Trophoblast cell (in vitro differentiated cells and primary cell): ENCODE measurements at regions not wholly inside any gene's neighbourhood (a gene's known extent, or its start where the extent isn't known, plus 50 kb on each side); places are given as distances from the start of the nearest gene placed in this dataset.

Experiments used
- DNase-seq, 2 donors: peaks; one replicate each; pipeline ENCODE4 v3.0.0-alpha.2; 2016
- H2AFZ ChIP-seq: 2 replicates; pipeline ENCODE4 v1.6.1; 2013; ENCODE audit warnings: low read length, moderate library complexity, mild to moderate bottlenecking; ENCODE audit not compliant: insufficient read depth, poor library complexity
- H2AK5ac ChIP-seq: 2 replicates; pipeline ENCODE4 v1.6.1; 2013; ENCODE audit warnings: mild to moderate bottlenecking, low read length
- H2BK120ac ChIP-seq: 2 replicates; pipeline ENCODE4 v1.6.1; 2013; ENCODE audit warnings: low read length, mild to moderate bottlenecking, moderate library complexity; ENCODE audit not compliant: insufficient read depth, poor library complexity
- H2BK12ac ChIP-seq: 2 replicates; pipeline ENCODE4 v1.6.1; 2013; ENCODE audit warnings: mild to moderate bottlenecking, low read length, moderate library complexity
- H2BK5ac ChIP-seq: 2 replicates; pipeline ENCODE4 v1.6.1; 2013; ENCODE audit warnings: low read length, low read depth, moderate library complexity, mild to moderate bottlenecking; ENCODE audit not compliant: poor library complexity
- H3K14ac ChIP-seq: 2 replicates; pipeline ENCODE4 v1.6.1; 2013; ENCODE audit warnings: mild to moderate bottlenecking, low read length
- H3K18ac ChIP-seq: 2 replicates; pipeline ENCODE4 v1.6.1; 2013; ENCODE audit warnings: mild to moderate bottlenecking, low read length
- H3K23ac ChIP-seq: 2 replicates; pipeline ENCODE4 v1.6.1; 2013; ENCODE audit warnings: low read length
- H3K27ac ChIP-seq: 2 replicates; pipeline ENCODE4 v1.5.1; 2013; ENCODE audit warnings: low read depth, mild to moderate bottlenecking, inconsistent platforms, low read length, moderate library complexity
- H3K27me3 ChIP-seq: 2 replicates; pipeline ENCODE4 v1.6.1; 2013; ENCODE audit warnings: inconsistent platforms, mild to moderate bottlenecking, low read length, moderate library complexity; ENCODE audit not compliant: insufficient read depth
- H3K36me3 ChIP-seq, 2 experiments: 1 replicate in 1 of 2; 2 replicates in 1 of 2; pipeline ENCODE4 v1.6.1; 2013; ENCODE audit warnings: low read length in 2 of 2, mild to moderate bottlenecking in 2 of 2, moderate library complexity in 1 of 2; ENCODE audit not compliant: insufficient read depth in 2 of 2, control insufficient read depth in 1 of 2
- H3K4ac ChIP-seq: 2 replicates; pipeline ENCODE4 v1.6.1; 2013; ENCODE audit warnings: low read depth, mild to moderate bottlenecking, low read length, moderate library complexity
- H3K4me1 ChIP-seq, 2 experiments: 1 replicate in 1 of 2; 2 replicates in 1 of 2; pipeline ENCODE4 v1.6.1; 2013; ENCODE audit warnings: low read length in 2 of 2, mild to moderate bottlenecking in 2 of 2, moderate library complexity in 1 of 2; ENCODE audit not compliant: insufficient read depth in 2 of 2, control insufficient read depth in 1 of 2
- H3K4me2 ChIP-seq: 2 replicates; pipeline ENCODE4 v1.6.1; 2013; ENCODE audit warnings: inconsistent platforms, mild to moderate bottlenecking, low read length, moderate library complexity
- H3K4me3 ChIP-seq: 2 replicates; pipeline ENCODE4 v1.5.1; 2013; ENCODE audit warnings: mild to moderate bottlenecking, low read depth, low read length, inconsistent platforms
- H3K79me1 ChIP-seq: one replicate; pipeline ENCODE4 v1.6.1; 2013; ENCODE audit warnings: low read length
- H3K79me2 ChIP-seq: 2 replicates; pipeline ENCODE4 v1.6.1; 2013; ENCODE audit warnings: low read length, mild to moderate bottlenecking; ENCODE audit not compliant: control insufficient read depth, insufficient read depth, poor library complexity
- H3K9ac ChIP-seq: 2 replicates; pipeline ENCODE4 v1.6.1; 2013; ENCODE audit warnings: mild to moderate bottlenecking, low read length
- H3K9me3 ChIP-seq: 2 replicates; pipeline ENCODE4 v1.6.1; 2013; ENCODE audit warnings: low read depth, mild to moderate bottlenecking, control low read depth, inconsistent platforms, low read length; ENCODE audit not compliant: insufficient read depth
- H4K12ac ChIP-seq: 2 replicates; pipeline ENCODE4 v1.6.1; 2013; ENCODE audit warnings: low read depth, mild to moderate bottlenecking, low read length, moderate library complexity
- H4K8ac ChIP-seq: 2 replicates; pipeline ENCODE4 v1.6.1; 2013; ENCODE audit warnings: low read depth, mild to moderate bottlenecking, low read length, moderate library complexity
- H4K91ac ChIP-seq: one replicate; pipeline ENCODE4 v1.6.1; 2013; ENCODE audit warnings: low read depth, mild to moderate bottlenecking, low read length, moderate library complexity
- WGBS: extraction: QIAGEN DNeasy Blood & Tissue Kit; methylation state at CpG from one replicate; pipeline ENCODE4 v1.1.7; 2013; ENCODE audit warnings: missing lambda C conversion rate; ENCODE audit not compliant: insufficient read length, insufficient coverage; ENCODE audit errors: extremely low coverage; 5-methylcytosine and 5-hydroxymethylcytosine counted together

GRCh38 chr1:81619156-81619555 lies 181.6 kb upstream of the ADGRL2 start:
- Histone ChIP-seq H3K18ac (no peak overlapping the region), H2AK5ac (no peak overlapping the region), H3K9ac (no peak overlapping the region), H3K27me3 (no peaks in the 10 kb centered on the region), H3K9me3 (no peaks in the 10 kb centered on the region), H4K91ac (no peak overlapping the region), H3K4ac (no peak overlapping the region), H3K79me1 (no peaks in the 10 kb centered on the region), H4K12ac (no peak overlapping the region), H3K4me3 (no peak overlapping the region), H3K79me2 (no peaks in the 10 kb centered on the region), H3K4me1 (peaks cover 0 to 7% of the 10 kb centered on the region in 2 experiments), H3K36me3 (no peaks in the 10 kb centered on the region), H4K8ac (no peak overlapping the region), H3K27ac (no peak overlapping the region), H2AFZ (no peak overlapping the region), H2BK5ac (no peak overlapping the region), H2BK12ac (no peak overlapping the region), H3K23ac (no peak overlapping the region), H3K4me2 (no peak overlapping the region), H2BK120ac (no peak overlapping the region), H3K14ac (no peak overlapping the region)
- DNase-seq = no peak
- WGBS = no CpG with 5 or more reads among the region's 3 CpGs

GRCh38 chr1:81618376-81618775 lies 182.4 kb upstream of the ADGRL2 start:
- Histone ChIP-seq H3K23ac (no peak overlapping the region), H3K4me3 (no peak overlapping the region), H3K36me3 (no peaks in the 10 kb centered on the region), H3K14ac (no peak overlapping the region), H3K27ac (no peak overlapping the region), H3K9ac (no peak overlapping the region), H3K9me3 (no peaks in the 10 kb centered on the region), H2AK5ac (no peak overlapping the region), H4K8ac (no peak overlapping the region), H4K12ac (no peak overlapping the region), H3K4me2 (no peak overlapping the region), H2BK5ac (no peak overlapping the region), H3K79me1 (no peaks in the 10 kb centered on the region), H4K91ac (no peak overlapping the region), H2BK120ac (no peak overlapping the region), H2BK12ac (no peak overlapping the region), H3K18ac (no peak overlapping the region), H3K4me1 (peaks cover 0 to 7% of the 10 kb centered on the region in 2 experiments), H3K79me2 (no peaks in the 10 kb centered on the region), H3K4ac (no peak overlapping the region), H2AFZ (no peak overlapping the region), H3K27me3 (no peaks in the 10 kb centered on the region)
- DNase-seq = no peak

GRCh38 chr1:81617308-81617967 lies 183.3 kb upstream of the ADGRL2 start:
- no peaks in the 10 kb centered on the region for H3K9me3 ChIP-seq
- H3K23ac ChIP-seq = no peak overlapping the region
- H3K36me3 ChIP-seq = no peaks in the 10 kb centered on the region
- no peaks in the 10 kb centered on the region for H3K79me1 ChIP-seq
- H2AK5ac ChIP-seq = no peak overlapping the region
- no peak overlapping the region for H4K91ac ChIP-seq
- DNase-seq = peak in 1 of 2 donors; percentile 10
- no CpG with 5 or more reads among the region's 9 CpGs for WGBS
- H3K4me3 ChIP-seq = no peak overlapping the region
- H3K27ac ChIP-seq = no peak overlapping the region
- H2BK12ac ChIP-seq = no peak overlapping the region
- H3K79me2 ChIP-seq = no peaks in the 10 kb centered on the region
- no peaks in the 10 kb centered on the region for H3K27me3 ChIP-seq
- H3K14ac ChIP-seq = no peak overlapping the region
- no peak overlapping the region for H2BK120ac ChIP-seq
- H4K8ac ChIP-seq = no peak overlapping the region
- no peak overlapping the region for H3K18ac ChIP-seq
- no peak overlapping the region for H3K4ac ChIP-seq
- no peak overlapping the region for H3K9ac ChIP-seq
- H3K4me1 ChIP-seq = peaks cover 0 to 7% of the 10 kb centered on the region in 2 experiments
- H2BK5ac ChIP-seq = no peak overlapping the region
- no peak overlapping the region for H3K4me2 ChIP-seq
- no peak overlapping the region for H2AFZ ChIP-seq
- no peak overlapping the region for H4K12ac ChIP-seq

GRCh38 chr1:81613803-81614202 lies 186.9 kb upstream of the ADGRL2 start:
- no peak overlapping the region for H3K4me2 ChIP-seq
- no peaks in the 10 kb centered on the region for H3K79me2 ChIP-seq
- DNase-seq = no peak
- H2AK5ac ChIP-seq = no peak overlapping the region
- H3K27ac ChIP-seq = no peak overlapping the region
- no peak overlapping the region for H3K23ac ChIP-seq
- H4K12ac ChIP-seq = no peak overlapping the region
- H2BK120ac ChIP-seq = no peak overlapping the region
- H3K14ac ChIP-seq = no peak overlapping the region
- H3K27me3 ChIP-seq = no peaks in the 10 kb centered on the region
- H4K8ac ChIP-seq = no peak overlapping the region
- no CpG with 5 or more reads among the region's 3 CpGs for WGBS
- peaks cover 0 to 3% of the 10 kb centered on the region in 2 experiments for H3K4me1 ChIP-seq
- H2BK12ac ChIP-seq = no peak overlapping the region
- H3K4ac ChIP-seq = no peak overlapping the region
- no peaks in the 10 kb centered on the region for H3K9me3 ChIP-seq
- no peaks in the 10 kb centered on the region for H3K36me3 ChIP-seq
- no peak overlapping the region for H3K18ac ChIP-seq
- H3K4me3 ChIP-seq = no peak overlapping the region
- no peak overlapping the region for H2AFZ ChIP-seq
- H3K9ac ChIP-seq = no peak overlapping the region
- no peak overlapping the region for H2BK5ac ChIP-seq
- H4K91ac ChIP-seq = no peak overlapping the region
- no peaks in the 10 kb centered on the region for H3K79me1 ChIP-seq
